ENCODE measurements at regions not wholly inside any gene's neighbourhood (a gene's known extent, or its start where the extent isn't known, plus 50 kb on each side); places are given as distances from the start of the nearest gene placed in this dataset.

DNA sequence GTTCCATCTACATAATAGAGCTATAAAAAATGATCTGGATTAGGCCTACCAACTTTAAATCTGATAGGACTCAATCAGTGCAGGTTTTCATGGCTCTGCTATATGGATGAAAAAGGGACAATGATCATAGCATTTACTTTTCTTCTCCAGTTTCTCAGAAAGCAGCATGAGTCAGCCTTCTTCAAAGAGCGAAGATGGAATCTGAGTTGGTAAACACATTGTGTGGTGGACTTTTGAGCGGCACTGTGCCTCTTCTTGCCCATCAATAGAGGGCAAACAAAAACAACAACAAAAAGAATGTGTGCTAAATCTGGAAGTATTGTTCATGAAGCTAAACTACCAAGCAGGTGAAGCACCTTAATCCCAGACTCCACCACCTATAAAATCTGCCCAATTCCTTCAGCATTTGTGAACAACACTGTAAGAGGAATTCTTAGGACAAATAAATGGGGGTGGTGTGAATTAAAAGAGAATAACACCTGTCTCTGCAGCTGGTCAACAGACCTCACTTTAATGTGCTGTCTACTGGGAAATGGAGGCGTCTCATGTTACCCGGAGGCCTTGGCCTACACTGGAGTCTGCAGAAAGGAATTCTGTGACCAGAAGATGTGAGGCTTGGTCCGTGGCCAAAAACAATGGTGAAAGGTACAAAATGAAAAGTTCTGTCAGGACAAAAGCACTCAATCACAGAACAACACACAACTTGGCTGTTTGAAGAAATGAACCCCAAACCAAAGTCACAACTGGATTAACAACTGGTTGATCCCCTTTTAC lies 609.0 kb downstream of the IRS1 start:
- no peak overlapping the region for H3K4me3 Mint-ChIP-seq (ENCODE audit: low read depth, unreplicated experiment)
- H3K4me1 Mint-ChIP-seq (ENCODE audit: low read depth, unreplicated experiment), result peaks cover 16% of the 10 kb centered on the region
- no peak for DNase-seq
- H3K27me3 Mint-ChIP-seq (ENCODE audit: unreplicated experiment), result no peaks in the 10 kb centered on the region
- peaks cover 11% of the 10 kb centered on the region for H3K9me3 Mint-ChIP-seq (ENCODE audit: low read depth, unreplicated experiment)
- no peaks in the 10 kb centered on the region for H3K36me3 Mint-ChIP-seq (ENCODE audit: insufficient read depth, unreplicated experiment)
- intact Hi-C loops (cut with micrococcal nuclease; ENCODE audit: unreplicated experiment), result no loop called here
- CTCF ChIA-PET, result no interaction called here
- TF ChIP-seq, protein P1, sequence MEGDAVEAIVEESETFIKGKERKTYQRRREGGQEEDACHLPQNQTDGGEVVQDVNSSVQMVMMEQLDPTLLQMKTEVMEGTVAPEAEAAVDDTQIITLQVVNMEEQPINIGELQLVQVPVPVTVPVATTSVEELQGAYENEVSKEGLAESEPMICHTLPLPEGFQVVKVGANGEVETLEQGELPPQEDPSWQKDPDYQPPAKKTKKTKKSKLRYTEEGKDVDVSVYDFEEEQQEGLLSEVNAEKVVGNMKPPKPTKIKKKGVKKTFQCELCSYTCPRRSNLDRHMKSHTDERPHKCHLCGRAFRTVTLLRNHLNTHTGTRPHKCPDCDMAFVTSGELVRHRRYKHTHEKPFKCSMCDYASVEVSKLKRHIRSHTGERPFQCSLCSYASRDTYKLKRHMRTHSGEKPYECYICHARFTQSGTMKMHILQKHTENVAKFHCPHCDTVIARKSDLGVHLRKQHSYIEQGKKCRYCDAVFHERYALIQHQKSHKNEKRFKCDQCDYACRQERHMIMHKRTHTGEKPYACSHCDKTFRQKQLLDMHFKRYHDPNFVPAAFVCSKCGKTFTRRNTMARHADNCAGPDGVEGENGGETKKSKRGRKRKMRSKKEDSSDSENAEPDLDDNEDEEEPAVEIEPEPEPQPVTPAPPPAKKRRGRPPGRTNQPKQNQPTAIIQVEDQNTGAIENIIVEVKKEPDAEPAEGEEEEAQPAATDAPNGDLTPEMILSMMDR (IDR thresholded peaks at IDR 0.05; ENCODE audit: unreplicated experiment), result no peak
- no peak overlapping the region for H3K27ac Mint-ChIP-seq (ENCODE audit: unreplicated experiment)
- BruUV-seq (replicated peaks), result no TSS peak

DNA sequence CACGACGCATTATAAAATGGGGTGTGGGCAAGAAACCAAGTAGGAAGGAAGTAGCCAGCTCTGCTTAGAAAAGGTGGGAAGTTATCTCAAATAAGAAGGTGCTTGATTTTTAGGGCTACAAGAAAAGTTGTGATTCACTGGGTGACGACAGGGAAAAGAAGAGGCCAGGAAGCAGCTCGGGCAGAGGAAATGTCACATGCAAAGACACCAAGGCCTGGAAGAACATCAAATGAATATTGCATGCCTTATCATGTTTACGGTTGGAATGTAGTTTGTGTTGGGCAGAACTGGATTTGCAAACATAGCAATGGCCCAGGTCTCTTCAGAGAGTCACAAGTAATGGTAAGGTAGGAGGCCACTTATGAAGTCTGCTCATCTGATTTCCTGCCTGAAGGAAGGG lies 610.6 kb downstream of the IRS1 start:
- H3K9me3 Mint-ChIP-seq (ENCODE audit: low read depth, unreplicated experiment), result peaks cover 7% of the 10 kb centered on the region
- no peaks in the 10 kb centered on the region for H3K27me3 Mint-ChIP-seq (ENCODE audit: unreplicated experiment)
- intact Hi-C loops (cut with micrococcal nuclease; ENCODE audit: unreplicated experiment), result no loop called here
- CTCF ChIA-PET, result no interaction called here
- no peaks in the 10 kb centered on the region for H3K36me3 Mint-ChIP-seq (ENCODE audit: insufficient read depth, unreplicated experiment)
- peaks cover 27% of the 10 kb centered on the region for H3K4me1 Mint-ChIP-seq (ENCODE audit: low read depth, unreplicated experiment)
- no peak overlapping the region for H3K27ac Mint-ChIP-seq (ENCODE audit: unreplicated experiment)
- TF ChIP-seq, protein P1 (IDR thresholded peaks at IDR 0.05; ENCODE audit: unreplicated experiment), result no peak
- no peak for DNase-seq
- BruUV-seq (replicated peaks), result no TSS peak
- no peak overlapping the region for H3K4me3 Mint-ChIP-seq (ENCODE audit: low read depth, unreplicated experiment)

DNA sequence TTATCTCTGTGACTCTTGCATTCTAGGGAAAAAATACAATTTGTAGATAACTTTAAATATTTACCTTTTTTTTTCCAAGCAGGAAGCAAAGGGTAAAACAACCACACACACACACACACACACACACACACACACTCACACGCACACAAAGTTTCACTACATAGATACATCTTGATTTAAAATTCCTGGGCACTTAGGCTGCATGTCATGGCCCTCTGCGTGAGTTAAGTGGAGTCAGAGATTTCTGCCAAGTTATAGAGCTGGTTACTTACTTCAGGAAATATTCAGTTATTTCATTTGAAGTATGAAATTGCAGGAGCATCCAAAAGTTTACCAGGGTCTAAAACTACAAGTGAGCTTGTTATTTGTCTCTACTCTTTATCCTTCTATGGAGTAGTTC lies 612.0 kb downstream of the IRS1 start:
- no peak for DNase-seq
- Mint-ChIP-seq H3K4me1 (ENCODE audit: low read depth, unreplicated experiment) (peaks cover 27% of the 10 kb centered on the region), H3K27ac (ENCODE audit: unreplicated experiment) (no peak overlapping the region), H3K36me3 (ENCODE audit: insufficient read depth, unreplicated experiment) (no peaks in the 10 kb centered on the region), H3K9me3 (ENCODE audit: low read depth, unreplicated experiment) (peaks cover 11% of the 10 kb centered on the region), H3K27me3 (ENCODE audit: unreplicated experiment) (no peaks in the 10 kb centered on the region), H3K4me3 (ENCODE audit: low read depth, unreplicated experiment) (no peak overlapping the region)
- CTCF ChIA-PET, result interaction anchor here (0.6 to 0.7 kb wide), 2 partner anchors 16 to 291 kb away, joined by 3 read pairs; no protein-coding TSS in a partner anchor
- TF ChIP-seq, protein P1 (IDR thresholded peaks at IDR 0.05; ENCODE audit: unreplicated experiment), result no peak
- BruUV-seq (replicated peaks), result no TSS peak
- intact Hi-C loops (cut with micrococcal nuclease; ENCODE audit: unreplicated experiment), result no loop called here

DNA sequence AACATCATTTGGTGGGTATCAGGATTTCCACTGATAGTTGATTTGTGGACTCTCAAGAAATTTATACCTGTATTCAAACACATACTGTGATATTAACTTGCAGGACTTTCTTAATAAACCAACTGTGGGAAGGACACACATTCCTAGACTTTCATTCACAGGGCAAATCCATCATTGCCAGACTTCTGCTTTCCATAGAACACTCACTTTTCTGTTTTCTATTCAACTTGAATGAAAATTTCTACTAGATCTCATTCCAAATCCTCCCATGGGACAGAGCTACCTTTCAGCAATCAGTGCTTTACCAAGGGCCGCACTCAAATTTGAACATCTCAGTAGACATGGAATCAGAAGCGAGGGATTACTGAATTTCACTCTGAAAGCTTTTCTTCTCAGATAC lies 612.5 kb downstream of the IRS1 start:
- intact Hi-C loops (cut with micrococcal nuclease; ENCODE audit: unreplicated experiment), result no loop called here
- H3K36me3 Mint-ChIP-seq (ENCODE audit: insufficient read depth, unreplicated experiment), result no peaks in the 10 kb centered on the region
- BruUV-seq (replicated peaks), result no TSS peak

More for the DNA sequence above, 612.5 kb downstream of the IRS1 start:
- CTCF ChIA-PET, result interaction anchor here (0.6 to 0.7 kb wide), 2 partner anchors 16 to 291 kb away, joined by 3 read pairs; no protein-coding TSS in a partner anchor
- TF ChIP-seq, protein P1 (IDR thresholded peaks at IDR 0.05; ENCODE audit: unreplicated experiment), result no peak
- Mint-ChIP-seq H3K4me1 (ENCODE audit: low read depth, unreplicated experiment) (peaks cover 27% of the 10 kb centered on the region), H3K4me3 (ENCODE audit: low read depth, unreplicated experiment) (no peak overlapping the region), H3K9me3 (ENCODE audit: low read depth, unreplicated experiment) (peaks cover 10% of the 10 kb centered on the region), H3K27me3 (ENCODE audit: unreplicated experiment) (no peaks in the 10 kb centered on the region), H3K27ac (ENCODE audit: unreplicated experiment) (no peak overlapping the region)
- no peak for DNase-seq

Measured in Calu3 (cell line).